Pancreas (tissue), 10 donors: ENCODE measurements at regions not wholly inside any gene's neighbourhood (a gene's known extent, or its start where the extent isn't known, plus 50 kb on each side); places are given as distances from the start of the nearest gene placed in this dataset.
"Not testable (repeated sequence)": the region's sequence is repeated elsewhere in the genome, so short reads cannot be mapped to it uniquely, and the experiment has no call there.

Source experiments
- ATAC-seq, 4 donors: fragments of 200-7000 bp; cut with Tn5 transposase; one replicate each; pipeline versions ENCODE4 v1.8.0 to v1.9.1; 2020; ENCODE audit warnings: mild to moderate bottlenecking in 4 of 4, moderate library complexity in 4 of 4
- DNase-seq, 6 donors: peaks; one replicate each; pipeline ENCODE4 v3.0.0-alpha.2; 2020
- FAIRE-seq: peaks from 2 replicates; lab custom pipeline; 2012; peaks lifted over from hg19 to GRCh38; lab: Jason Lieb, UNC
- H3K27ac ChIP-seq, 4 donors: fragments of 200-600 bp; sonication (generic); 1 replicate in 3 of 4; 2 replicates in 1 of 4; pipeline versions ENCODE4 v1.5.0 to v1.8.0; 2020
- H3K27me3 ChIP-seq, 4 donors: fragments of 200-600 bp; one replicate each; pipeline ENCODE4 v1.8.0; 2021
- H3K36me3 ChIP-seq, 3 donors: fragments of 200-600 bp; sonication (generic) in 1 of 3; one replicate each; pipeline versions ENCODE4 v1.5.0 to v1.8.0; 2020 to 2021
- H3K4me1 ChIP-seq, 3 donors: fragments of 200-600 bp; one replicate each; pipeline ENCODE4 v1.8.0; 2021
- H3K4me3 ChIP-seq, 4 donors: fragments of 200-600 bp; sonication (generic) in 2 of 4; one replicate each; pipeline versions ENCODE4 v1.5.0 to v1.8.0; 2020 to 2021
- H3K9me3 ChIP-seq, 4 donors: fragments of 200-600 bp; one replicate each; pipeline ENCODE4 v1.8.0; 2021
- WGBS, 2 donors: extraction: QIAGEN DNeasy Blood & Tissue Kit; methylation state at CpG; one replicate each; pipeline ENCODE4 v1.1.7; 2013; 5-methylcytosine and 5-hydroxymethylcytosine counted together
- intact Hi-C, 3 donors: fragments of 100-400 bp; cut with DNase I; formaldehyde crosslinking; loops; one replicate each; pipeline versions ENCODE4 v1.11.1 to v1.14.2; 2022
- TF ChIP-seq, protein P1 (sequence below), 4 donors: fragments of 200-600 bp; sonication (generic) in 3 of 4; IDR thresholded peaks; one replicate each; pipeline versions ENCODE4 v1.5.0 to v1.8.0; 2021; ENCODE audit warnings: antibody characterized with exemption in 4 of 4
- donor health status: healthy with polysubstance abuse.
- donor health status: DM: no; HTN: no; CAD: no; lungs with moderate emphysema.
- donor health status: DM: no; HTN: no; CAD: no.
- donor health status: control.
- donor health status: control.
- donor health status: Bipolar disorder and iron deficiency.
- donor health status: DM: yes; HTN: yes; CAD: no.
- donor health status: DM: no; HTN: no; CAD: no.
- donor health status: DM: no; HTN: no; CAD: no.
- donor health status: DM: yes; HTN: yes; CAD: no.

DNA sequence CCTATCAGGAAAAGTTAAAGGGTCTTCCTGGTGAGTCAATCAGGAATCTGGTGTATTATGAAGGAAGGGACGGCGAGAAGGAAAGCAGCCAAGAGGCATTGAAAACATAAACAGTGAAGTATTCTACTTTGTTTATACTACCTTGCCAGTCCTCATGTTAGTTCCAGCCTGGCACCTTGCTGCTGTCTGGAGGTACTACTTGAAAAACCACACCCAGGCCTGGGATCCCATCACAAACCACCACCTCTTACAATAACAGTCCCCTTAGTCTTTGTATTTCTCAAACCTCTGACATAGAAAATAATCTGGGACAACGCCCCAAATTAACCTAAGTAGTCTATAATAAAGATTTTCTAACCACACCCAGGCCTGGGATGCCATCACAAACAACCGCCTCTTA is 676.7 kb upstream of the SOX9 start:
- Histone ChIP-seq H3K27ac (no peak overlapping the region), H3K4me1 (no peaks in the 10 kb centered on the region), H3K27me3 (no peaks in the 10 kb centered on the region), H3K4me3 (no peak overlapping the region), H3K36me3 (no peaks in the 10 kb centered on the region), H3K9me3 (no peaks in the 10 kb centered on the region)
- 87 to 90% methylated on average over 4 of the region's 4 CpGs for WGBS, 2 donors
- TF ChIP-seq, protein P1, sequence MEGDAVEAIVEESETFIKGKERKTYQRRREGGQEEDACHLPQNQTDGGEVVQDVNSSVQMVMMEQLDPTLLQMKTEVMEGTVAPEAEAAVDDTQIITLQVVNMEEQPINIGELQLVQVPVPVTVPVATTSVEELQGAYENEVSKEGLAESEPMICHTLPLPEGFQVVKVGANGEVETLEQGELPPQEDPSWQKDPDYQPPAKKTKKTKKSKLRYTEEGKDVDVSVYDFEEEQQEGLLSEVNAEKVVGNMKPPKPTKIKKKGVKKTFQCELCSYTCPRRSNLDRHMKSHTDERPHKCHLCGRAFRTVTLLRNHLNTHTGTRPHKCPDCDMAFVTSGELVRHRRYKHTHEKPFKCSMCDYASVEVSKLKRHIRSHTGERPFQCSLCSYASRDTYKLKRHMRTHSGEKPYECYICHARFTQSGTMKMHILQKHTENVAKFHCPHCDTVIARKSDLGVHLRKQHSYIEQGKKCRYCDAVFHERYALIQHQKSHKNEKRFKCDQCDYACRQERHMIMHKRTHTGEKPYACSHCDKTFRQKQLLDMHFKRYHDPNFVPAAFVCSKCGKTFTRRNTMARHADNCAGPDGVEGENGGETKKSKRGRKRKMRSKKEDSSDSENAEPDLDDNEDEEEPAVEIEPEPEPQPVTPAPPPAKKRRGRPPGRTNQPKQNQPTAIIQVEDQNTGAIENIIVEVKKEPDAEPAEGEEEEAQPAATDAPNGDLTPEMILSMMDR (IDR thresholded peaks at IDR 0.05), result no peak
- ATAC-seq, result no peak
- FAIRE-seq, result no peak
- intact Hi-C loops, result no loop called here
- no peak for DNase-seq

DNA sequence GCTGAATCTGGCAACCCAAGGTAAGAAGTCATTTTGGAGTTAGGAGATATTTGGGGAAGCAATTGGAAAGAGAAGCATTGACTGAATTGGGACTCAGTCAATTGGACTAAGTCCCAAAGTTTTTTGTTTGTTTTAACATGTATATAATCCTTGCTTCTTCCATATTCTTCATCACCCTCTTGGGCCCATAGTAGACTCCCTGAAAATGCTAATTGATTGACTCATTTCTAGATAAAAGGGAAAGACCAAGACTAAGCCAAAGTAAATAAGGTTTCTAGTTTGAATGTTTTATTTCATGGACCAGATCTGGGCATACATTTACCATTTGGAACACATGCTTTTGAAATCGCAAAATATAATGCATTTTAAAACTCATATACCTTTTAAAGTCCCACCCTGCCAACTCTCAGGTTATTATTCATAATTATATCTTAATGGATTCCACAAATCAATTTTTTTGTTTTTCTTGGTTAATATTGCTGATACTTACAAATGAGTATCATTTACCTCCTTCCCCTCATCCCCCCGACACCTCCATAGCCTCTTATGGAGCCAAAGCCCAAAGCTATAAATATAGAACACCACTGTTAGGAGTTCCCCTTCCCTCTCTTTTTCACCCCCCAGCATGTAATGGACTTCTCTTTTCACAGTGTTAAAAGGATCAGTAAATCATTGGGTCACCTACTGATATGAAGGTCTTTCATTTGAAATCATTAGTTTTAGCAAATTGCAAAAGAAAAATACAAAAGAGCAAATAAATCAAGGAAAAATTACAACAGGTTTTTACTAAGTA is 674.0 kb upstream of the SOX9 start:
- Histone ChIP-seq H3K36me3 (no peaks in the 10 kb centered on the region), H3K27ac (no peak overlapping the region), H3K4me3 (no peak overlapping the region), H3K27me3 (no peaks in the 10 kb centered on the region), H3K4me1 (no peaks in the 10 kb centered on the region), H3K9me3 (no peaks in the 10 kb centered on the region)
- TF ChIP-seq, protein P1 (IDR thresholded peaks at IDR 0.05), result no peak
- ATAC-seq (no peak), DNase-seq (no peak), FAIRE-seq (no peak)
- WGBS, 2 donors, result 73 to 80% methylated on average over 2 of the region's 2 CpGs
- intact Hi-C loops, result no loop called here

DNA sequence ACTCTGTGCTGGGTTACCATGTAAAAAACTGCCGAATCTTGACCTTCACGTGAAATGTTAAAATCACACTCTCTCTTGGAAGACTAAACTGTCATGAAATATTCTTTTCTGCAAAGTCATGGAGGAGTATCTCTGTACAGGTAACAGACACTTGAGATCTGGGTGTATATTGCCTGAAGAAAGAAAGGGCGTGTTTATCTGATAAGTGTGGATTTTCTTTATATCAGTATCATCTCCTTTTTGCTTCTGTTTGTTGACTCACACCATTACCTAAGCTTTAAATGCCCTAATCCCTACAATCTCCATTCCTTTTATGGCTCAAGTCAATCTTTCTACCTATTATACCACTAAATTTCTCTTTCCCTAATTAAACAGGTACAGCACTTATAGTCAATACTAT is 673.2 kb upstream of the SOX9 start:
- TF ChIP-seq, protein P1 (IDR thresholded peaks at IDR 0.05), result no peak
- no peak overlapping the region for H3K4me3 ChIP-seq
- H3K9me3 ChIP-seq, result no peaks in the 10 kb centered on the region
- no peak overlapping the region for H3K27ac ChIP-seq
- DNase-seq (no peak), ATAC-seq (no peak), FAIRE-seq (no peak)
- H3K27me3 ChIP-seq, result no peaks in the 10 kb centered on the region
- intact Hi-C loops, result no loop called here
- 84 to 90% methylated on average over 3 of the region's 3 CpGs for WGBS, 2 donors
- H3K4me1 ChIP-seq, result no peaks in the 10 kb centered on the region
- H3K36me3 ChIP-seq, result no peaks in the 10 kb centered on the region

DNA sequence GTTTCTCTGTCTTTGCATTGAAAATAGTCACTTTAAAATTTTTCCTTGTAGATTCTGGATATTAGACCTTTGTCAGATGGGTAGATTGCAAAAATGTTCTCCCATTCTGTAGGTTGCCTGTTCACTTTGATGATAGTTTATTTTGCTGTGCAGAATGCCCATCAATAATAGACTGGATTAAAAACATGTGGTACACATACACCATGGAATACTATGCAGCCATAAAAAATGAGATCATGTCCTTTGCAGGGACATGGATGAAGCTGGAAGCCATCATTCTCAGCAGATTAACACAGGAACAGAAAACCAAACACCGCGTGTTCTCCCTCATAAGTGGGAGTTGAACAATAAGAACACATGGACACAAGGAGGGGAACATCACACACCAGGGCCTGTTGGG is 670.2 kb upstream of the SOX9 start:
- H3K27ac ChIP-seq, H3K4me3 ChIP-seq, H3K36me3 ChIP-seq, H3K9me3 ChIP-seq, intact Hi-C loops, H3K4me1 ChIP-seq, H3K27me3 ChIP-seq, ATAC-seq, FAIRE-seq, DNase-seq: not testable (repeated sequence)
- 74 to 78% methylated on average over 2 of the region's 2 CpGs for WGBS, 2 donors

DNA sequence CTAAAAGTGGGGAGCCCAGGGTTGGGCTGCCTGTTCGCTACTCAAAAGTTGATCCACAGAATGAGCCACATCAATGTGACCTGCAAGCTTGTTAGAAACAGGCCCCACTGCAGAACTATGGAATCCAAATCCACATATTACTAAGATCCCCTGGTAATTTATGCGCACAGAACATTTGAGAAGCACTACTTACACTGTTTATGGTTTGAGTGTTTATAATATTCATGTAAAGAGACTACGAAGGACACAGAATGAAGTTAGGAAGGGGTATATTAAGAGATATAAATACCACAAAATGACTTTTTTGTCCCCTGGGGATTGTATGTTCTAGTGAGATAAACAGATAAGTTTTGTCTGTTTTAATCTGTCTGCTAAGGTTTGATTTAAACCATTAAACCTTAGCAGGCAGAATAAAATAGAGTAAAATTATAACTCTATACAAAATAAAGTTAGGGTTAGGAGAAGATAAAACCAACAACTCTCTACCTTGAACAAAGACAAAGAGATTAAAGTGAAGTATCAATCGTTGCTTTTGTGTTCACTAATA is 666.9 kb upstream of the SOX9 start:
- ATAC-seq, result no peak
- no peak for FAIRE-seq
- Histone ChIP-seq H3K36me3 (no peaks in the 10 kb centered on the region), H3K4me1 (no peaks in the 10 kb centered on the region), H3K9me3 (no peaks in the 10 kb centered on the region), H3K27me3 (no peaks in the 10 kb centered on the region), H3K4me3 (no peak overlapping the region), H3K27ac (no peak overlapping the region)
- no peak for DNase-seq
- TF ChIP-seq, protein P1 (IDR thresholded peaks at IDR 0.05), result no peak
- intact Hi-C loops, result no loop called here
- 83 to 91% methylated on average over 4 of the region's 4 CpGs for WGBS, 2 donors
